H9 (cell line): ENCODE measurements at regions not wholly inside any gene's neighbourhood (a gene's known extent, or its start where the extent isn't known, plus 50 kb on each side); places are given as distances from the start of the nearest gene placed in this dataset.

ENCODE experiments used
- DNase-seq: peaks from one replicate; pipeline ENCODE4 v3.0.0-alpha.2; 2017
- H2AFZ ChIP-seq: one replicate; pipeline ENCODE4 v1.6.1; 2013; ENCODE audit warnings: mild to moderate bottlenecking, low read length, control low read depth, moderate library complexity
- H2AK5ac ChIP-seq: 2 replicates; pipeline ENCODE4 v1.6.1; 2013; ENCODE audit warnings: low read length, control low read depth, mixed read lengths; ENCODE audit not compliant: insufficient read length
- H2BK120ac ChIP-seq: one replicate; pipeline ENCODE4 v1.6.1; 2013; ENCODE audit warnings: low read depth, mild to moderate bottlenecking, low read length, control low read depth, inconsistent platforms; ENCODE audit not compliant: poor library complexity, severe bottlenecking
- H2BK12ac ChIP-seq: 2 replicates; pipeline ENCODE4 v1.6.1; 2013; ENCODE audit warnings: low read length, control low read depth, mixed read lengths, low read depth; ENCODE audit not compliant: insufficient read length
- H2BK15ac ChIP-seq: 2 replicates; pipeline ENCODE4 v1.6.1; 2013; ENCODE audit warnings: low read depth, low read length, control low read depth
- H2BK20ac ChIP-seq: one replicate; pipeline ENCODE4 v1.6.1; 2013; ENCODE audit warnings: low read depth, mild to moderate bottlenecking, low read length, control low read depth, inconsistent platforms; ENCODE audit not compliant: poor library complexity, severe bottlenecking
- H2BK5ac ChIP-seq: 2 replicates; pipeline ENCODE4 v1.6.1; 2013; ENCODE audit warnings: low read length, control low read depth, mixed read lengths; ENCODE audit not compliant: insufficient read length
- H3K14ac ChIP-seq: 2 replicates; pipeline ENCODE4 v1.6.1; 2013; ENCODE audit warnings: low read length, control low read depth; ENCODE audit not compliant: insufficient read depth
- H3K18ac ChIP-seq: 2 replicates; pipeline ENCODE4 v1.6.1; 2013; ENCODE audit warnings: low read depth, mild to moderate bottlenecking, mixed read lengths, low read length, control low read depth; ENCODE audit not compliant: insufficient read length
- H3K23ac ChIP-seq: 2 replicates; pipeline ENCODE4 v1.6.1; 2013; ENCODE audit warnings: low read length, control low read depth, mixed read lengths, low read depth; ENCODE audit not compliant: insufficient read length
- H3K23me2 ChIP-seq: 2 replicates; pipeline ENCODE4 v1.6.1; 2013; ENCODE audit warnings: low read depth, mild to moderate bottlenecking, mixed read lengths, low read length, control low read depth; ENCODE audit not compliant: insufficient read length, poor library complexity, severe bottlenecking
- H3K27ac ChIP-seq: 2 replicates; pipeline ENCODE4 v1.5.1; 2013; ENCODE audit warnings: low read length, control low read depth, mixed read lengths, low read depth; ENCODE audit not compliant: insufficient read length
- H3K27me3 ChIP-seq: 2 replicates; pipeline ENCODE4 v1.6.1; 2013; ENCODE audit warnings: low read length, control low read depth, inconsistent platforms; ENCODE audit not compliant: insufficient read depth
- H3K4ac ChIP-seq: 2 replicates; pipeline ENCODE4 v1.6.1; 2013; ENCODE audit warnings: low read depth, mild to moderate bottlenecking, control low read depth, inconsistent platforms, low read length, moderate library complexity
- H3K4me1 ChIP-seq: 2 replicates; pipeline ENCODE4 v1.6.1; 2013; ENCODE audit warnings: low read length, control low read depth, inconsistent platforms; ENCODE audit not compliant: insufficient read depth
- H3K4me2 ChIP-seq: 2 replicates; pipeline ENCODE4 v1.6.1; 2013; ENCODE audit warnings: low read length, control low read depth, mixed read lengths; ENCODE audit not compliant: insufficient read length, insufficient read depth
- H3K56ac ChIP-seq: 2 replicates; pipeline ENCODE4 v1.6.1; 2013; ENCODE audit warnings: low read depth, mild to moderate bottlenecking, mixed read lengths, low read length, control low read depth; ENCODE audit not compliant: insufficient read length
- H3K79me1 ChIP-seq: 2 replicates; pipeline ENCODE4 v1.6.1; 2013; ENCODE audit warnings: low read depth, mild to moderate bottlenecking, moderate library complexity, low read length, control low read depth, inconsistent platforms; ENCODE audit not compliant: insufficient read depth, poor library complexity, severe bottlenecking
- H3K79me2 ChIP-seq: 2 replicates; pipeline ENCODE4 v1.6.1; 2013; ENCODE audit warnings: low read length, control low read depth, inconsistent platforms; ENCODE audit not compliant: insufficient read depth
- H3K9ac ChIP-seq: 2 replicates; pipeline ENCODE4 v1.6.1; 2013; ENCODE audit warnings: low read length, control low read depth, mixed read lengths; ENCODE audit not compliant: insufficient read length; ENCODE audit errors: extremely low read depth
- H3K9me3 ChIP-seq: one replicate; pipeline ENCODE4 v1.6.1; 2013; ENCODE audit warnings: low read depth, low read length, inconsistent platforms; ENCODE audit not compliant: control insufficient read depth
- H3T11ph ChIP-seq: one replicate; pipeline ENCODE4 v1.6.1; 2013; ENCODE audit warnings: mild to moderate bottlenecking, low read length, control low read depth, inconsistent platforms
- H4K20me1 ChIP-seq: one replicate; pipeline ENCODE4 v1.6.1; 2013; ENCODE audit not compliant: control insufficient read depth, insufficient read length, insufficient read depth
- H4K5ac ChIP-seq: 2 replicates; pipeline ENCODE4 v1.6.1; 2013; ENCODE audit warnings: low read depth, mild to moderate bottlenecking, mixed read lengths, low read length, control low read depth; ENCODE audit not compliant: insufficient read length
- H4K8ac ChIP-seq: replicated peaks from 2 replicates; pipeline ENCODE4 v1.6.1; 2013; ENCODE audit warnings: low read length, control low read depth, mixed read lengths, low read depth; ENCODE audit not compliant: insufficient read length
- H4K91ac ChIP-seq: 2 replicates; pipeline ENCODE4 v1.6.1; 2013; ENCODE audit warnings: low read depth, mild to moderate bottlenecking, moderate library complexity, mixed read lengths, low read length, control low read depth; ENCODE audit not compliant: insufficient read length
- H3K27ac Mint-ChIP-seq, 3 experiments: 2 replicates in 2 of 3; 3 replicates in 1 of 3; pipeline ENCODE4 v1.8.0; 2020 to 2021; ENCODE audit warnings: mixed read lengths in 3 of 3, mild to moderate bottlenecking in 1 of 3, moderate library complexity in 1 of 3
- H3K27me3 Mint-ChIP-seq: 2 replicates; pipeline ENCODE4 v1.8.0; 2021; ENCODE audit warnings: low read depth, mild to moderate bottlenecking, moderate library complexity, mixed read lengths
- H3K36me3 Mint-ChIP-seq, 3 experiments: 2 replicates in 2 of 3; 3 replicates in 1 of 3; pipeline ENCODE4 v1.8.0; 2020 to 2021; ENCODE audit warnings: low read depth in 3 of 3, mixed read lengths in 3 of 3; ENCODE audit not compliant: insufficient read depth in 1 of 3
- H3K4me1 Mint-ChIP-seq, 2 experiments: 2 replicates each; pipeline ENCODE4 v1.8.0; 2020; ENCODE audit warnings: mixed read lengths in 2 of 2
- H3K4me3 Mint-ChIP-seq, 2 experiments: 2 replicates in 1 of 2; 3 replicates in 1 of 2; pipeline ENCODE4 v1.8.0; 2020 to 2021; ENCODE audit warnings: mild to moderate bottlenecking in 2 of 2, mixed read lengths in 2 of 2, moderate library complexity in 1 of 2
- H3K9me3 Mint-ChIP-seq, 2 experiments: 2 replicates in 1 of 2; 3 replicates in 1 of 2; pipeline ENCODE4 v1.8.0; 2020; ENCODE audit warnings: mild to moderate bottlenecking in 2 of 2, mixed read lengths in 2 of 2, moderate library complexity in 1 of 2
- CTCF ChIP-seq: fragments of 200-600 bp; sonication (generic); conservative IDR thresholded peaks from 3 replicates; pipeline ENCODE4 v1.8.0; 2021; ENCODE audit warnings: antibody characterized with exemption, mild to moderate bottlenecking
- WGBS: extraction: QIAGEN DNeasy Blood & Tissue Kit; methylation state at CpG from one replicate; pipeline ENCODE4 v1.1.7; 2013; ENCODE audit warnings: missing lambda C conversion rate, low lambda C conversion rate, mixed read lengths; ENCODE audit not compliant: insufficient read length; ENCODE audit errors: extremely low coverage; 5-methylcytosine and 5-hydroxymethylcytosine counted together

DNA sequence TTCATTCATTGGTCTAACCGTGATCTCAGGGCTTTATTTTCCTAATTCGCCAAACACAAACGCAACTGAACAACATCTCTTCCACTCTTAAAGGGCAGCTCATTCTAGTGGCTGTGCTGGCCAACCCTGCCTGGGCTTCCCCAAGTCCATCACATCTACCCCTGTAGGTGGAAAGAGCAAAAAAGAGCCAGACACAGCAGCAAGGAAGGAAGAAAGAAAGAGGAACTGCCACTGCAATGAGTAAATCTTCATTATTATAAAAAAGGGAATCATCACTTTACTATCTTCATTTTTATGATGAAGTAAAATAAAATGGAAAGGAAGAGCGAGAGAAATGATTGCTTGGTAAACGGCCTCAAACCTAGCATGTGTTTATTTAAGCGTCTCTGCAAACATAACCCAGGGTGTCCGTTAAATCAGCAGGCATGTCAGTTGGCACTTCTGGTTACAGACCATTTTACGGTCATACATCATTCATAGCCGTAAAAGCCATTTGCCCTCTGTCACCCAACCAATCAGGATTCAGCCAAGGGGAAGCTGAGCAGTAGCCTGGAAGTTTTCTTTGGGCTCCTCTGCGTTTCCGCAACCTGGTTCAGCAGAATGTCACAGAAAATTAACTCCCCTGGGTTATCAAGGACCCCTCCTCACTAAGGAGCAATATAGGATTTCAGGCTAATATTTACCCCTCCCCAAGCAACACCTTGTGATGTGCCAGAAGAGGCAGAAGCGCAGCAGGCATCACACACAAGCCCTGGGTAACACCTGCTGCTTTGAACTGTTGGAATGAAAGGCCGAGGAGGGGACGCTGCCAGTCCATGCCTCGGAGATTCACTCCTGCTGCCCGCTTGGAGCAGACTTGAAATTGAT, 234.0 kb downstream of the SNX10 start:
- Histone ChIP-seq H3K14ac (no peak overlapping the region), H3K9ac (no peak overlapping the region), H3K56ac (no peak overlapping the region), H3K4ac (no peak overlapping the region), H3K9me3 (no peaks in the 10 kb centered on the region), H3K27ac (no peak overlapping the region), H2BK120ac (no peak overlapping the region), H3K23me2 (no peaks in the 10 kb centered on the region), H3K18ac (no peak overlapping the region), H3K79me2 (no peaks in the 10 kb centered on the region), H4K91ac (no peak overlapping the region), H4K20me1 (no peaks in the 10 kb centered on the region), H3T11ph (no peak overlapping the region), H3K27me3 (no peaks in the 10 kb centered on the region), H3K4me2 (no peak overlapping the region), H3K4me1 (no peaks in the 10 kb centered on the region), H4K8ac (no peak overlapping the region), H2BK5ac (no peak overlapping the region), H2AK5ac (no peak overlapping the region), H2BK20ac (no peak overlapping the region), H2AFZ (no peak overlapping the region), H2BK12ac (no peak overlapping the region), H4K5ac (no peak overlapping the region), H3K79me1 (no peaks in the 10 kb centered on the region), H2BK15ac (no peak overlapping the region), H3K23ac (no peak overlapping the region)
- H3K27me3 Mint-ChIP-seq = no peaks in the 10 kb centered on the region; the same call in 1 of the 2 replicates
- no peak overlapping the region for H3K27ac Mint-ChIP-seq
- no peaks in the 10 kb centered on the region for H3K4me1 Mint-ChIP-seq
- DNase-seq = no peak
- H3K36me3 Mint-ChIP-seq = no peaks in the 10 kb centered on the region
- H3K4me3 Mint-ChIP-seq = no peak overlapping the region
- 0 out of 5 replicates have a peak, but pooled peaks cover 0 to 3% of the 10 kb centered on the region in 2 experiments for H3K9me3 Mint-ChIP-seq
- no peak for TF ChIP-seq CTCF
- WGBS = no CpG with 5 or more reads among the region's 16 CpGs
